PC-9 (cell line): ENCODE measurements at regions not wholly inside any gene's neighbourhood (a gene's known extent, or its start where the extent isn't known, plus 50 kb on each side); places are given as distances from the start of the nearest gene placed in this dataset.

ENCODE experiments used
- EZH2 ChIP-seq: fragments of 200-600 bp; sonication (generic); IDR thresholded peaks from 2 replicates; pipeline ENCODE4 v1.8.0; 2017; ENCODE audit warnings: antibody characterized with exemption, low read depth
- TF ChIP-seq, protein P1 (sequence below): fragments of 200-600 bp; sonication (generic); conservative IDR thresholded peaks from 2 replicates; pipeline ENCODE4 v1.6.1; 2017; ENCODE audit warnings: mixed run types, antibody characterized with exemption, mild to moderate bottlenecking, moderate library complexity

DNA sequence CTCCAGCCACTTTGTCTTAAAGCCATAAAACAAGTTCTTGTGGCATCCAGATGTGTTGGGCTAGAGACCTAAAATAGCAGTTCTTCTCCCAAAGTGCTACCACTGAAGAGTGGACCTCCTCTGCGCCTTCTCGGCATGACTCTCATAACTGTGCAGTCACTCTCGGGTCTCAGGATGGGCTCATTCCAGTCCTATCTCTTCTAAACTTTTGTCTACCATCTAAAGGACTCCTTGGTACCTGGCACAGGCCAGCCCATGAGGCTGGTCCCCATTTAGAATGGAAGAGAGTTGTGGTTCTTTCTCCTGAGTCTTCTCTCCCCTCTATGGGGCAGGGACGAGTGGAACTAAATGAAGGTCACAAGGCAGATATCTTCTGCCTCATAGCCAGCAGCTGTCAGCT, 272.0 kb upstream of the TMTC4 start:
- TF ChIP-seq, protein P1, sequence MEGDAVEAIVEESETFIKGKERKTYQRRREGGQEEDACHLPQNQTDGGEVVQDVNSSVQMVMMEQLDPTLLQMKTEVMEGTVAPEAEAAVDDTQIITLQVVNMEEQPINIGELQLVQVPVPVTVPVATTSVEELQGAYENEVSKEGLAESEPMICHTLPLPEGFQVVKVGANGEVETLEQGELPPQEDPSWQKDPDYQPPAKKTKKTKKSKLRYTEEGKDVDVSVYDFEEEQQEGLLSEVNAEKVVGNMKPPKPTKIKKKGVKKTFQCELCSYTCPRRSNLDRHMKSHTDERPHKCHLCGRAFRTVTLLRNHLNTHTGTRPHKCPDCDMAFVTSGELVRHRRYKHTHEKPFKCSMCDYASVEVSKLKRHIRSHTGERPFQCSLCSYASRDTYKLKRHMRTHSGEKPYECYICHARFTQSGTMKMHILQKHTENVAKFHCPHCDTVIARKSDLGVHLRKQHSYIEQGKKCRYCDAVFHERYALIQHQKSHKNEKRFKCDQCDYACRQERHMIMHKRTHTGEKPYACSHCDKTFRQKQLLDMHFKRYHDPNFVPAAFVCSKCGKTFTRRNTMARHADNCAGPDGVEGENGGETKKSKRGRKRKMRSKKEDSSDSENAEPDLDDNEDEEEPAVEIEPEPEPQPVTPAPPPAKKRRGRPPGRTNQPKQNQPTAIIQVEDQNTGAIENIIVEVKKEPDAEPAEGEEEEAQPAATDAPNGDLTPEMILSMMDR: no peak
- TF ChIP-seq EZH2: no peak
